ENCODE measurements at regions not wholly inside any gene's neighbourhood (a gene's known extent, or its start where the extent isn't known, plus 50 kb on each side); places are given as distances from the start of the nearest gene placed in this dataset.

- no peak for TF ChIP-seq POLR2A (IDR thresholded peaks at IDR 0.05)
- TF ChIP-seq CTCF (IDR thresholded peaks at IDR 0.05): no peak
These were observed 105.6 kb downstream of the ZNF22 start for GRCh38 chr10:45106236-45106856.
